K562 (cell line): ENCODE measurements at regions not wholly inside any gene's neighbourhood (a gene's known extent, or its start where the extent isn't known, plus 50 kb on each side); places are given as distances from the start of the nearest gene placed in this dataset.
"Not testable (repeated sequence)": the region's sequence is repeated elsewhere in the genome, so short reads cannot be mapped to it uniquely, and the experiment has no call there.

Experiments
- CREB3 ChIP-seq: fragments of 450-650 bp; conservative IDR thresholded peaks from 2 replicates; pipeline ENCODE4 v1.6.1; 2016; ENCODE audit warnings: missing genetic modification characterization, low read depth, mild to moderate bottlenecking, missing compliant biosample characterization, moderate library complexity
- CTCF ChIP-seq, 3 experiments: IDR thresholded peaks in 2 of 3; conservative IDR thresholded peaks in 1 of 3; 2 replicates each; pipeline ENCODE4 v1.5.1; 2011 to 2012; ENCODE audit warnings: low read length in 3 of 3, mild to moderate bottlenecking in 3 of 3, control low read depth in 2 of 3, improper control_type of control experiment in 1 of 3, inconsistent platforms in 1 of 3, low read depth in 1 of 3, mixed read lengths in 1 of 3, moderate library complexity in 1 of 3; ENCODE audit not compliant: insufficient read depth in 2 of 3
- HDAC2 ChIP-seq: fragments of 450-650 bp; IDR thresholded peaks from 2 replicates; pipeline ENCODE4 v1.6.1; 2016; ENCODE audit warnings: mild to moderate bottlenecking
- KAT2B ChIP-seq: IDR thresholded peaks from one replicate; pipeline ENCODE4 v1.6.1; 2012; ENCODE audit warnings: low read depth, mild to moderate bottlenecking, control low read depth, inconsistent platforms, low read length, moderate library complexity
- LCOR ChIP-seq: sonication (generic); formaldehyde crosslinking; IDR thresholded peaks from 2 replicates; pipeline ENCODE4 v1.8.0; 2022; ENCODE audit warnings: mild to moderate bottlenecking, missing genetic modification reagents
- PCBP2 ChIP-seq: fragments of 200-400 bp; formaldehyde crosslinking; IDR thresholded peaks from 2 replicates; pipeline ENCODE4 v1.6.1; 2018; ENCODE audit warnings: low read length, low read depth, mild to moderate bottlenecking, moderate library complexity; ENCODE audit not compliant: poor library complexity, severe bottlenecking
- PKNOX1 ChIP-seq: fragments of 450-650 bp; IDR thresholded peaks from 2 replicates; pipeline ENCODE4 v1.6.1; 2016
- POLR2AphosphoS5 ChIP-seq: IDR thresholded peaks from 2 replicates; pipeline ENCODE4 v1.6.1; 2011; ENCODE audit warnings: mild to moderate bottlenecking, low read depth, low read length, moderate library complexity; ENCODE audit not compliant: control insufficient read depth, insufficient read depth
- SMAD3 ChIP-seq: fragments of 450-650 bp; formaldehyde crosslinking; conservative IDR thresholded peaks from 2 replicates; pipeline ENCODE4 v1.4.0; 2020; ENCODE audit warnings: mild to moderate bottlenecking
- SRSF1 ChIP-seq: fragments of 200-400 bp; formaldehyde crosslinking; IDR thresholded peaks from 2 replicates; pipeline ENCODE4 v1.6.1; 2017; ENCODE audit warnings: mild to moderate bottlenecking, low read depth, low read length, moderate library complexity
- ZNF146 ChIP-seq: IDR thresholded peaks from one replicate; pipeline ENCODE4 v1.6.1; 2018; ENCODE audit warnings: missing compliant biosample characterization; ENCODE audit not compliant: unreplicated experiment
- ZNF239 ChIP-seq: fragments of 250-450 bp; sonication (Bioruptor Pico); IDR thresholded peaks from 2 replicates; pipeline ENCODE4 v1.4.0; 2020; ENCODE audit warnings: mild to moderate bottlenecking

- TF ChIP-seq SRSF1; CREB3; KAT2B; CTCF (IDR thresholded peaks at IDR 0.05 in 2 of 3, conservative IDR thresholded peaks at IDR 0.05 in 1 of 3; ENCODE audit: insufficient read depth in 2 of 3, low read depth in 1 of 3, low read length in 3 of 3); PKNOX1; POLR2AphosphoS5; LCOR; ZNF239 (CRISPR knock-in tag); HDAC2; ZNF146 (CRISPR knock-in tag); SMAD3 (CRISPR knock-in tag); PCBP2: not testable (repeated sequence)
Measured at GRCh38 chr9:7552706-7553105, 246.9 kb downstream of the DMAC1 start.
